Transverse colon (tissue), 4 donors: ENCODE measurements at regions not wholly inside any gene's neighbourhood (a gene's known extent, or its start where the extent isn't known, plus 50 kb on each side); places are given as distances from the start of the nearest gene placed in this dataset.

Source experiments
- EP300 ChIP-seq: sonication (generic); formaldehyde crosslinking; IDR thresholded peaks from one replicate; pipeline ENCODE4 v1.6.1; 2017; ENCODE audit warnings: antibody characterized with exemption, low read depth
- POLR2AphosphoS5 ChIP-seq, 3 donors: sonication (generic); formaldehyde crosslinking; IDR thresholded peaks; one replicate each; pipeline ENCODE4 v1.6.1; 2016; ENCODE audit warnings: antibody characterized with exemption in 3 of 3
- TF ChIP-seq, protein P1 (sequence below), 5 experiments: fragments of 200-600 bp in 3 of 5; fragments of 450-650 bp in 2 of 5; sonication (generic) in 3 of 5; IDR thresholded peaks; 1 replicate in 2 of 5; 2 replicates in 3 of 5; pipeline ENCODE4 v1.5.1; 2016 to 2017; ENCODE audit warnings: antibody characterized with exemption in 5 of 5, inconsistent platforms in 3 of 5, mild to moderate bottlenecking in 2 of 5, moderate library complexity in 1 of 5

- TF ChIP-seq EP300 (no peak), POLR2AphosphoS5 (IDR thresholded peaks at IDR 0.05) (no peak)
- TF ChIP-seq, protein P1, sequence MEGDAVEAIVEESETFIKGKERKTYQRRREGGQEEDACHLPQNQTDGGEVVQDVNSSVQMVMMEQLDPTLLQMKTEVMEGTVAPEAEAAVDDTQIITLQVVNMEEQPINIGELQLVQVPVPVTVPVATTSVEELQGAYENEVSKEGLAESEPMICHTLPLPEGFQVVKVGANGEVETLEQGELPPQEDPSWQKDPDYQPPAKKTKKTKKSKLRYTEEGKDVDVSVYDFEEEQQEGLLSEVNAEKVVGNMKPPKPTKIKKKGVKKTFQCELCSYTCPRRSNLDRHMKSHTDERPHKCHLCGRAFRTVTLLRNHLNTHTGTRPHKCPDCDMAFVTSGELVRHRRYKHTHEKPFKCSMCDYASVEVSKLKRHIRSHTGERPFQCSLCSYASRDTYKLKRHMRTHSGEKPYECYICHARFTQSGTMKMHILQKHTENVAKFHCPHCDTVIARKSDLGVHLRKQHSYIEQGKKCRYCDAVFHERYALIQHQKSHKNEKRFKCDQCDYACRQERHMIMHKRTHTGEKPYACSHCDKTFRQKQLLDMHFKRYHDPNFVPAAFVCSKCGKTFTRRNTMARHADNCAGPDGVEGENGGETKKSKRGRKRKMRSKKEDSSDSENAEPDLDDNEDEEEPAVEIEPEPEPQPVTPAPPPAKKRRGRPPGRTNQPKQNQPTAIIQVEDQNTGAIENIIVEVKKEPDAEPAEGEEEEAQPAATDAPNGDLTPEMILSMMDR (IDR thresholded peaks at IDR 0.05) = no peak
These were observed 603.9 kb upstream of the SLC35B3 start for GRCh38 chr6:9039258-9039657.
